Spleen (tissue), 11 donors: ENCODE measurements at regions not wholly inside any gene's neighbourhood (a gene's known extent, or its start where the extent isn't known, plus 50 kb on each side); places are given as distances from the start of the nearest gene placed in this dataset.
"Not testable (repeated sequence)": the region's sequence is repeated elsewhere in the genome, so short reads cannot be mapped to it uniquely, and the experiment has no call there.

Source experiments
- DNase-seq: peaks from one replicate; pipeline ENCODE4 v3.0.0-alpha.2; 2020
- H3K27ac ChIP-seq, 8 donors: fragments of 200-600 bp; sonication (generic) in 7 of 8; 1 replicate in 4 of 8; 2 replicates in 4 of 8; pipeline versions ENCODE4 v1.5.0 to v1.8.0; 2016 to 2021; ENCODE audit warnings: inconsistent platforms in 4 of 8, mild to moderate bottlenecking in 4 of 8, moderate library complexity in 1 of 8
- H3K27me3 ChIP-seq, 7 donors: fragments of 200-600 bp; sonication (generic) in 6 of 7; replicated peaks in 1 of 7; 1 replicate in 4 of 7; 2 replicates in 3 of 7; pipeline versions ENCODE4 v1.5.0 to v1.8.0; 2016 to 2021; ENCODE audit warnings: inconsistent platforms in 3 of 7, mild to moderate bottlenecking in 1 of 7
- H3K36me3 ChIP-seq, 6 donors: fragments of 200-600 bp; sonication (generic) in 5 of 6; 1 replicate in 4 of 6; 2 replicates in 2 of 6; pipeline versions ENCODE4 v1.5.0 to v1.8.0; 2016 to 2021; ENCODE audit warnings: inconsistent platforms in 2 of 6
- H3K4me1 ChIP-seq, 6 donors: fragments of 200-600 bp; sonication (generic) in 5 of 6; 1 replicate in 3 of 6; 2 replicates in 3 of 6; pipeline versions ENCODE4 v1.5.0 to v1.8.0; 2016 to 2021; ENCODE audit warnings: inconsistent platforms in 3 of 6
- H3K4me3 ChIP-seq, 8 donors: fragments of 200-600 bp; sonication (generic) in 7 of 8; 1 replicate in 4 of 8; 2 replicates in 4 of 8; pipeline versions ENCODE4 v1.5.0 to v1.8.0; 2016 to 2021; ENCODE audit warnings: inconsistent platforms in 4 of 8, mild to moderate bottlenecking in 4 of 8, moderate library complexity in 2 of 8
- H3K9me3 ChIP-seq, 8 donors: fragments of 200-600 bp; sonication (generic) in 7 of 8; 1 replicate in 4 of 8; 2 replicates in 4 of 8; pipeline versions ENCODE4 v1.5.0 to v1.8.0; 2016 to 2021; ENCODE audit warnings: inconsistent platforms in 4 of 8
- CTCF ChIP-seq, 11 experiments: fragments of 200-600 bp in 7 of 11; fragments of 450-650 bp in 4 of 11; sonication (generic) in 4 of 11; IDR thresholded peaks in 8 of 11; conservative IDR thresholded peaks in 3 of 11; 1 replicate in 7 of 11; 2 replicates in 4 of 11; pipeline versions ENCODE4 v1.4.0 to v1.8.0; 2016 to 2021; ENCODE audit warnings: antibody characterized with exemption in 11 of 11, inconsistent platforms in 4 of 11, mild to moderate bottlenecking in 1 of 11
- WGBS, 5 donors: extraction: QIAGEN DNeasy Blood & Tissue Kit in 3 of 5; methylation state at CpG; one replicate each; pipeline versions ENCODE4 v1.1.5 to v1.1.7; 2013 to 2018; 5-methylcytosine and 5-hydroxymethylcytosine counted together
- intact Hi-C: fragments of 100-400 bp; cut with DNase I; formaldehyde crosslinking; loops from one replicate; pipeline ENCODE4 v1.15.0; 2023; ENCODE audit warnings: low total_unique reads
- donor health status: healthy with polysubstance abuse.
- donor health status: DM: no; HTN: no; CAD: no; lungs with moderate emphysema.
- donor health status: DM: no; HTN: no; CAD: no.
- donor health status: Bipolar disorder and iron deficiency.
- donor health status: healthy.
- donor health status: DM: no; HTN: no; CAD: no.
- donor health status: DM: yes; HTN: yes; CAD: no.

- H3K36me3 ChIP-seq, H3K27me3 ChIP-seq, H3K9me3 ChIP-seq, H3K4me3 ChIP-seq, H3K27ac ChIP-seq, DNase-seq, H3K4me1 ChIP-seq, intact Hi-C loops: not testable (repeated sequence)
- no CpG with 5 or more reads among the region's 7 CpGs for WGBS, 5 donors
Observed at GRCh38 chr21:6521777-6522176, 3999.6 kb upstream of the TPTE start.

DNA sequence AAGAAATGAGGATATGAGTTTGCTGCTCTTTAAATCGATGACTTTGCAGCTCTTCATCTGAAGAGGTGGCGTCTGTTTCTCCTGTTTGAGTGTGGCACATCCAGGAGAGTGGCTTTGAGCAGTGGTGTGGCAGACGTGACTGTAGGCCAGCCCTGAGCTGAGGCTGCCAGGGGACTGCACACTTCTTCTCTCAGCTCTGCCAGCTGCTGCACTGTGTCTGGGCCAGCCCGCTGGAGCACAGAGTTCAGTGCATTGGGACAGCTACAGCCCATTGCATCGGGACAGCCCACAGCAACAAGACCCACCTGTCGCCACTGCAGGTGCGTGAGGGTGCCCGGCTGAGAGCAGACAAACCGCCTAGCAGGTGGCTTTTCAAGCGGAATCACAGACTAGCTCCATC, 3995.2 kb upstream of the TPTE start:
- H3K4me1 ChIP-seq, H3K9me3 ChIP-seq, intact Hi-C loops, H3K36me3 ChIP-seq, H3K4me3 ChIP-seq, DNase-seq, H3K27ac ChIP-seq, H3K27me3 ChIP-seq: not testable (repeated sequence)
- WGBS, 5 donors, result no CpG with 5 or more reads among the region's 10 CpGs

DNA sequence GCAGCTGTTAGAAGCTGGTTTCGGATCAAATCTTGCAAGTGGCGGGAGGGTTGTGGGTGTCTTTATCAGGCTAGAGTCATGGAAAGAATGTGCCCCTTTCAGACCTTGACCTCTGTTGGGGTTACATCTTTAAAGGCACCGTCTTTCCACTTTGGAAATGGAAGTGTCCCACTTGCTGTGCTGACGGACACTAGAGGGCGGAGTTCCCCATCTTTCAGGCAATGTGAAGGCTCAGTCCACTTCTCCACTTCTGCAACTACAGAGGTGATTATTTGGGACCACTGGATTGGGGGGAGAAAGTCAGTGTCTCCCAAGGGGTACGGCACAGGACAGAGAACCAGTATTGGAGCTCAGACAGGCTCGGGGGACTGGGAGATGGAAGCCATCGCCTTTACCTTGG, 3990.7 kb upstream of the TPTE start:
- H3K4me1 ChIP-seq, intact Hi-C loops, H3K9me3 ChIP-seq, H3K27me3 ChIP-seq, DNase-seq, H3K4me3 ChIP-seq, H3K36me3 ChIP-seq, H3K27ac ChIP-seq: not testable (repeated sequence)
- 20% methylated on average over 1 of the region's 8 CpGs; no CpG with 5 or more reads in 4 of the 5 donors for WGBS, 5 donors
- peak in 1 of 11 experiments; percentile 38 for TF ChIP-seq CTCF (IDR thresholded peaks at IDR 0.05 in 8 of 11, conservative IDR thresholded peaks at IDR 0.05 in 3 of 11)

DNA sequence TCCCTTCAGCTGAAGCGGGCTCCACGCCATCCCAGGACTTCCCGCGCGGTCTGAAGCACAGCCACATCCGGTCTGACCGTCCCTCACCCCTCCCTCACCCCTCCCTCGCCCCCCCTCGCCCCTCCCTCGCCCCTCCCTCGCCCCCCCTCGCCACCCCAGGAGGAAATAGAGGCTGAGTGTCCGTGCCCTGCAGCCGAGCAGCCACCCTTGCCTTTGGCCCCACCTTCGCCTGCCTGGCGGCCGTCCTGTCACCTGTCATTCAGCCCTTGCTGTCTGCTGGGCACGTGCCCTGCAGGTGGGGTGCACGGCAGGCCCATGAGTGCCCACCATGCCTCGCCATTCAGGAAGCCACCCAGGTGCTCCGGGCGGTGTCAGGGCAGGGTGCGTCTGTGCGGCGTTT, 3988.1 kb upstream of the TPTE start:
- H3K27ac ChIP-seq, H3K9me3 ChIP-seq, H3K4me1 ChIP-seq, H3K4me3 ChIP-seq, DNase-seq, intact Hi-C loops, H3K27me3 ChIP-seq, H3K36me3 ChIP-seq: not testable (repeated sequence)
- WGBS, 5 donors, result 20 to 38% (median 33%) methylated on average over 2 to 5 of the region's 25 CpGs; no CpG with 5 or more reads in 2 of the 5 donors

DNA sequence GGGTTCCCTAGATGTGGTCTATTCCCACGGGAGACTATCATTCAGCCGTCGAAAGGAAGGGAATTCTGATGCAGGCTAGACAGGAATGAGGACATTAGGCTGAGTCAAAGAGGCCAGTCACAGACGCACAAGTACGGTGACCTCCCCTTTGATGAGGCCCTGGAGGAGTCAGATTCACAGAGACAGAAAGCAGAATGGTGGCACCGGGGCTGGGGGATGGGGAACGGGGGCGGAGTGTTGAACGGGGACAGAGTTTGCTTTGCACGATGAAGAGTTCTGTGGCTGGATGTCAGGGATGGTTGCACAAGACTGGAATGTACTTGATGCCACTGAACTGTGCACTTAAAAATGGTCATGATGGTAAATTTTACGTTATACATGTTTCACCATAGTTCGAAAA, 3983.1 kb upstream of the TPTE start:
- H3K4me1 ChIP-seq, H3K36me3 ChIP-seq, intact Hi-C loops, DNase-seq, H3K27me3 ChIP-seq, H3K27ac ChIP-seq, H3K9me3 ChIP-seq, H3K4me3 ChIP-seq: not testable (repeated sequence)
- WGBS, 5 donors, result no CpG with 5 or more reads among the region's 12 CpGs

- H3K9me3 ChIP-seq, DNase-seq, H3K4me1 ChIP-seq, intact Hi-C loops, H3K27me3 ChIP-seq, H3K27ac ChIP-seq, H3K36me3 ChIP-seq, H3K4me3 ChIP-seq: not testable (repeated sequence)
- WGBS, 5 donors, result no CpG with 5 or more reads among the region's 7 CpGs
Observed at GRCh38 chr21:6539688-6540087, 3981.7 kb upstream of the TPTE start.

DNA sequence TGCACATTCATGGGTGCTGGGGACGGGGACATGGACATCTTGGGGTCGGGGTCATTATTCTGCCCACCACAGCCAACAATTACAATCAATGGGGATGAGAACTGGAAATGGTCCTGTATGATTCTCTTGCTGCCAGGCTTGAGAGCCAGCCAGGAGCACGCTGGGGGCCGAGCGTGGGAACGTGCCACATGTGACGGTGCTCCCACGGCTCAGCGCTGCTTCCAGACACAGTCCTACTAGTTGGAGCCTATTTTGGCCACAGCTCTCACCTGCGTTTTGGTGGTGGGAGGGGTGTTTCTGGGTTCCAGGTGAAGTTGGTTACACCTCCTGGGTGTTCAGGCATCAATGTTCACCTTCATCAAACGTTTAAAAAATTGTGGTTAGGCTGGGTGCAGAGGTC, 3980.3 kb upstream of the TPTE start:
- H3K27ac ChIP-seq, H3K9me3 ChIP-seq, H3K4me3 ChIP-seq, intact Hi-C loops, H3K36me3 ChIP-seq, H3K27me3 ChIP-seq, H3K4me1 ChIP-seq, DNase-seq: not testable (repeated sequence)
- no CpG with 5 or more reads among the region's 11 CpGs for WGBS, 5 donors

DNA sequence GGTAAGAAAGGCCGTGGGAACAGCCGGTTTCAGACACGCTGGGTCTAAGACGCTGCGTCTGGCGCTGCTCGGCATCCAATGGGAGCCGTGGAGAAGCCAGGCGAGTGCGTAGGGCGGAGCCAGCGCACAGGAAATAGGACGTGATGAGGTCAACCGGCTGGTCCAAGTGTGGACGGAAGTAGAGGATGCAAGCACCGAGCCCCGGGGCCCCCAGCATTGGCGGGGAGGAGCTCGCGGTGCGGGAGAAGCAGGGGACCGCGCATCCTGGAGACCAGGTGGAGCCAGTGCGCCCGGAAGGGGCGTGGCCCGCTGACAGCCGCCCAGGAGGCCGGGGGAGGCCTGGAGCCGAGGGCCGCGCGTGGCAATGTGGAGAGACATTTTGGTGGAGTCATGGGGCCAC, 3976.1 kb upstream of the TPTE start:
- H3K9me3 ChIP-seq, intact Hi-C loops, DNase-seq, H3K36me3 ChIP-seq, H3K4me1 ChIP-seq, H3K27ac ChIP-seq, H3K4me3 ChIP-seq, H3K27me3 ChIP-seq: not testable (repeated sequence)
- no CpG with 5 or more reads among the region's 33 CpGs for WGBS, 5 donors

- intact Hi-C loops, H3K27me3 ChIP-seq, H3K4me3 ChIP-seq, DNase-seq, H3K36me3 ChIP-seq, H3K4me1 ChIP-seq, H3K27ac ChIP-seq, H3K9me3 ChIP-seq: not testable (repeated sequence)
- WGBS, 5 donors, result no CpG with 5 or more reads among the region's 23 CpGs
Observed at GRCh38 chr21:6551045-6551444, 3970.3 kb upstream of the TPTE start.

DNA sequence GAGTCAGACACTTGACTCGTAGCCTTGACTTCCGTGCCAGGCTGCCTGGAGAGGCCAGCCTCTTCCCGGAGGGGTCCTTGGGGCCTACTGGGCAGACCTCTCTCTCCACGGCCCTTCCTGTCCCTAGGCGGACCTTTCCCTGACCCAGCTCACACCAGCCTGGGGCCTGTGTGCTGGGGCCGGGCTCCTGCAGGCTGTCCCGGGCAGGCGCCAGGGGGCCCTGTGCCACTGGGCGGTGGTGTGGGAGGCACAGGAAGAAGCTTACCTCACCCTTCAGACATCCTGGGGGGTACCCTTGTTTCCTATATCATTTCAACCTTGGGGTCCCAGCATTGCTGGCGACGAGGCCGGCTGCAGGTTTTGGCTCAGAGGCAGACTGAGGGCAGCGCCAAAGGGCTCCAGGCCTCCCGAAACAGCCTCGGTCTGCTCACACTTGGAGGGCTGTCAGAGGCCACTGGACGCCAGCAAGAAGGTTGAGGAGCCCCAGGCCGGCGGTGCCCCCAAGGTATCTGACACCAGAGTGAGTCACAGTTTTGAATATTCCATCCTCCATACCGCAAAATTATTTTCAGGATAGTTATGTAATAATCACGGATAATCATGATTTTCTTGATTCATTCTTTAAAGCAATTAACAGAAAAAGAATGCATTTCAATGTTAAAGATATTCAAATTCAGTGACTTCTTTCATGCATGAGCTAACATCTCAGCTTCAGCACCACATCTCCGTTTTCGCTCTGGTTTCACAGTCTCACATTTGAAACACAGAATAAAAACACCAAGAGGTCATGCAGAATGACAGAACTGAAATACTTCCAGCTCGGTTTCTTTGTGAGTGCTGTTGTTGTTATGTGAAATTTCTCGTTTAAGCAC, 3967.6 kb upstream of the TPTE start:
- H3K4me1 ChIP-seq, H3K36me3 ChIP-seq, H3K9me3 ChIP-seq, DNase-seq, intact Hi-C loops, H3K4me3 ChIP-seq, H3K27ac ChIP-seq, H3K27me3 ChIP-seq: not testable (repeated sequence)
- no CpG with 5 or more reads among the region's 24 CpGs for WGBS, 5 donors
